Fibroblast of lung (primary cell): ENCODE measurements at regions not wholly inside any gene's neighbourhood (a gene's known extent, or its start where the extent isn't known, plus 50 kb on each side); places are given as distances from the start of the nearest gene placed in this dataset.
"Not testable (repeated sequence)": the region's sequence is repeated elsewhere in the genome, so short reads cannot be mapped to it uniquely, and the experiment has no call there.

Experiments used
- DNase-seq, 2 donors: peaks; one replicate each; pipeline versions ENCODE4 v3.0.0 to v3.0.0-alpha.2; 2010; ENCODE audit warnings: low read depth in 2 of 2
- H2AFZ ChIP-seq: 2 replicates; pipeline ENCODE4 v1.5.1; 2012; ENCODE audit warnings: low read length, control low read depth, inconsistent platforms
- H3K27ac ChIP-seq: 2 replicates; pipeline ENCODE4 v1.5.1; 2011; ENCODE audit warnings: low read length, control low read depth; ENCODE audit not compliant: insufficient read depth
- H3K27me3 ChIP-seq: 2 replicates; pipeline ENCODE4 v1.5.1; 2011; ENCODE audit warnings: mild to moderate bottlenecking, low read length; ENCODE audit not compliant: control insufficient read depth, insufficient read depth
- H3K36me3 ChIP-seq: 2 replicates; pipeline ENCODE4 v1.5.1; 2011; ENCODE audit warnings: low read length; ENCODE audit not compliant: control insufficient read depth, insufficient read depth
- H3K4me1 ChIP-seq: 2 replicates; pipeline ENCODE4 v1.5.1; 2011; ENCODE audit warnings: low read length; ENCODE audit not compliant: control insufficient read depth, insufficient read depth; ENCODE audit errors: extremely low read depth
- H3K4me2 ChIP-seq: 2 replicates; pipeline ENCODE4 v1.5.1; 2011; ENCODE audit warnings: low read length, control low read depth; ENCODE audit not compliant: insufficient read depth; ENCODE audit errors: extremely low read depth
- H3K4me3 ChIP-seq, 4 experiments: fragments of 200-600 bp in 1 of 4; sonication (generic) in 1 of 4; replicated peaks in 1 of 4; 2 replicates each; pipeline ENCODE4 v1.5.1; 2011 to 2016; ENCODE audit warnings: low read length in 4 of 4, low read depth in 3 of 4, mild to moderate bottlenecking in 3 of 4, control low read depth in 2 of 4, inconsistent platforms in 1 of 4, mixed read lengths in 1 of 4; ENCODE audit not compliant: insufficient read depth in 1 of 4; ENCODE audit errors: control extremely low read depth in 1 of 4
- H3K79me2 ChIP-seq: 2 replicates; pipeline ENCODE4 v1.5.1; 2012; ENCODE audit warnings: mild to moderate bottlenecking, low read length, inconsistent platforms; ENCODE audit not compliant: control insufficient read depth, insufficient read depth
- H3K9ac ChIP-seq: 2 replicates; pipeline ENCODE4 v1.5.1; 2011; ENCODE audit warnings: mild to moderate bottlenecking, low read length, control low read depth; ENCODE audit not compliant: insufficient read depth
- H3K9me3 ChIP-seq: 2 replicates; pipeline ENCODE4 v1.5.1; 2012; ENCODE audit warnings: low read depth, low read length; ENCODE audit not compliant: control insufficient read depth, insufficient read depth
- H4K20me1 ChIP-seq: 2 replicates; pipeline ENCODE4 v1.5.1; 2011; ENCODE audit warnings: low read length; ENCODE audit not compliant: control insufficient read depth, insufficient read depth; ENCODE audit errors: extremely low read depth
- CTCF ChIP-seq, 2 donors: IDR thresholded peaks in 1 of 2; conservative IDR thresholded peaks in 1 of 2; 1 replicate in 1 of 2; 2 replicates in 1 of 2; pipeline ENCODE4 v1.5.1; 2011 to 2012; ENCODE audit warnings: low read length in 2 of 2, control low read depth in 1 of 2, inconsistent platforms in 1 of 2, low read depth in 1 of 2, mild to moderate bottlenecking in 1 of 2
- EZH2 ChIP-seq: IDR thresholded peaks from 2 replicates; pipeline ENCODE4 v1.5.1; 2012; ENCODE audit warnings: low read length, control low read depth, mild to moderate bottlenecking; ENCODE audit errors: missing control alignments

- H3K79me2 ChIP-seq, result no peaks in the 10 kb centered on the region
These were observed 866.2 kb downstream of the CCDC85A start for GRCh38 chr2:57050007-57050406.

DNA sequence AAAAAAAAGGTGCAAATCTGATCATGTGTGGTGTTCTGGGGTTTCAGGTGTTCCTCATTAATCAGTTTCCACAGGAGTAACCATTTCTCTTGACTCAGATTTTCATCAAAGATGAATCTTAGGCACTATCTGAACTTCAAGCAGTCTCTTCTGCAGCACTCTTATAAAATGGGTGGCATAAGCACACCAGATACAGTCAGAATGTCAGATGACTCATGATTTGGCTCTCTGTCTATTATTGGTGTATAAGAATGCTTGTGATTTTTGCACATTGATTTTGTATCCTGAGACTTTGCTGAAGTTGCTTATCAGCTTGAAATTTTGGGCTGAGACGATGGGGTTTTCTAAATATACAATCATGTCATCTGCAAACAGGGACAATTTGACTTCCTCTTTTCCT lies 882.5 kb downstream of the CCDC85A start:
- not testable (repeated sequence) for H3K4me2 ChIP-seq, H3K36me3 ChIP-seq, H3K27me3 ChIP-seq, H3K27ac ChIP-seq, H4K20me1 ChIP-seq, H2AFZ ChIP-seq, H3K9me3 ChIP-seq, H3K79me2 ChIP-seq, H3K4me3 ChIP-seq, H3K4me1 ChIP-seq, H3K9ac ChIP-seq
- DNase-seq, result peak in 1 of 2 donors; percentile 19

More at GRCh38 chr2:57050007-57050406, 866.2 kb downstream of the CCDC85A start:
- H3K9me3 ChIP-seq, result no peaks in the 10 kb centered on the region
- no peak overlapping the region for H3K27ac ChIP-seq
- H3K4me1 ChIP-seq, result no peaks in the 10 kb centered on the region
- no peaks in the 10 kb centered on the region for H3K36me3 ChIP-seq
- H2AFZ ChIP-seq, result no peak overlapping the region
- H4K20me1 ChIP-seq, result no peaks in the 10 kb centered on the region
- H3K4me3 ChIP-seq, result no peak overlapping the region
- no peak for DNase-seq
- H3K27me3 ChIP-seq, result no peaks in the 10 kb centered on the region
- no peak overlapping the region for H3K4me2 ChIP-seq
- TF ChIP-seq EZH2 (no peak), CTCF (conservative IDR thresholded peaks at IDR 0.05 in 1 of 2, IDR thresholded peaks at IDR 0.05 in 1 of 2; ENCODE audit: low read depth in 1 of 2, low read length in 2 of 2) (no peak)
- no peak overlapping the region for H3K9ac ChIP-seq

GRCh38 chr2:57075226-57075625 lies 891.4 kb downstream of the CCDC85A start:
- H3K4me2 ChIP-seq, result no peak overlapping the region
- no peak overlapping the region for H2AFZ ChIP-seq
- TF ChIP-seq CTCF (conservative IDR thresholded peaks at IDR 0.05 in 1 of 2, IDR thresholded peaks at IDR 0.05 in 1 of 2; ENCODE audit: low read depth in 1 of 2, low read length in 2 of 2) (no peak), EZH2 (no peak)
- no peaks in the 10 kb centered on the region for H3K9me3 ChIP-seq
- no peaks in the 10 kb centered on the region for H3K27me3 ChIP-seq
- no peaks in the 10 kb centered on the region for H3K36me3 ChIP-seq
- no peaks in the 10 kb centered on the region for H3K79me2 ChIP-seq
- H3K27ac ChIP-seq, result no peak overlapping the region
- no peak overlapping the region for H3K9ac ChIP-seq
- no peaks in the 10 kb centered on the region for H3K4me1 ChIP-seq
- DNase-seq, result peak; percentile 6 to 10
- no peak overlapping the region for H3K4me3 ChIP-seq
- H4K20me1 ChIP-seq, result no peaks in the 10 kb centered on the region
